ENCODE measurements at regions not wholly inside any gene's neighbourhood (a gene's known extent, or its start where the extent isn't known, plus 50 kb on each side); places are given as distances from the start of the nearest gene placed in this dataset.
"Not testable (repeated sequence)": the region's sequence is repeated elsewhere in the genome, so short reads cannot be mapped to it uniquely, and the experiment has no call there.

- no peak for DNase-seq (ENCODE audit: low read depth)
Measured at GRCh38 chr7:98774884-98775283, 94.9 kb downstream of the TMEM130 start.

- DNase-seq (ENCODE audit: low read depth), result no peak
Measured at GRCh38 chr7:98777051-98777450, 92.8 kb downstream of the TMEM130 start.

- no peak for DNase-seq (ENCODE audit: low read depth)
Measured at GRCh38 chr7:98778421-98778820, 91.4 kb downstream of the TMEM130 start.

DNA sequence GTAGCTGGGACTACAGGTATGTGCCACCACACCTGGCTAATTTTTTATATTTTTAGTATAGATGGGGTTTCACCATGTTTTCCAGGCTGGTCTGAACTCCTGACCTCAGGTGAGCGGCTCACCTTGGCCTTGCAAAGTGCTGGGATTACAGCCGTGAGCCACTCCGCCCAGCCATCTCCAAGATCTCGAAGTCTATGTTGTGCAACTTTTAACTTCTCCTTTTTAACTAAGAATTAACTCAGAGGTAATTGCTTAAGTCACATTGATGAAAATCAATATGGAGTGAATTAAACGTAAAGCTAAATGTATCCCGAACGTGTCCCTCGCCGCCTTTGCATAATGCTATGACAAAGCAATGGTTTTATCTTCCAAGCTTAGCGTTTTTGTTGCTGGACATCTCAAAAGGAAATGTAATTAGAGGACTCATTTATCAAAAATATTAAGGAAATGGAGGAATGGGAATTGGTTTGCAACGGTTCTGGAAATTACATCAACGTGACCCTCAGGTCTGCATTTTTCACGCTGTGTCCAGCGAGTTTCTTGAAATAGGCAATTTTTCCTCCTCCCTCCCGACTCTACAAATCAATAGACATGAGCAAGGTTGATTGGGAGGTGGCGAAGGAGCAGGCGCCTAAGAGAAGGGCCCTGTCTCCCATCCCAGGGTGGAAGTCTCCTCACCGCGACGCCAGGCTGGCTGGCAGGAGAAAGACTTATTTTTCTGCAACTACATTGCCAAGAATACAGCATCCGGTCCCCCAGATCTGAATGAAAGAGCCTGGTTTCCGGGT, 89.8 kb downstream of the TMEM130 start:
- no peak for DNase-seq (ENCODE audit: low read depth)

- no peak for DNase-seq (ENCODE audit: low read depth)
Measured at GRCh38 chr7:98784216-98784785, 85.5 kb downstream of the TMEM130 start.

GRCh38 chr7:98785929-98786571, 83.8 kb downstream of the TMEM130 start:
- no peak for DNase-seq (ENCODE audit: low read depth)

DNA sequence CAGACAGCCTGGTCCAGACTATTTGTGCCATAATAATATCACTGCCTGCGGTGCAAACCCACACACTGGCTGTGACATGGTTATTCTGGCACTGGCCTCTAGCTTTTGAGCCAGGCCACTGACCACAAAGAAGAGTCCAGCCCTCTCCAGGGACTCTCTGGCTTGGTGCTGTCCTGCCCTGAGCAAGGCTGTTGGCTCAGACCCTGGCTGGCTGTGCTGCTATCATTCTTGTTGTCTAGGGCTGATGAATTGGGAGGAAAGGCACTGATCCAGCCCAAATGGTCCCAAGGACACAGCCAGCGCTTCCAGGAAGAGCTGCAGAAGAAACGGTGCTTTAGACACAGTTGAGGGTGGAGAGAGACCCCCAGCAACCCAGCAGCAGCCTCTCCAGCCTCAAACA, 80.8 kb downstream of the TMEM130 start:
- no peak for DNase-seq (ENCODE audit: low read depth)

GRCh38 chr7:98794453-98794852, 75.4 kb downstream of the TMEM130 start:
- DNase-seq (ENCODE audit: low read depth), result not testable (repeated sequence)

DNA sequence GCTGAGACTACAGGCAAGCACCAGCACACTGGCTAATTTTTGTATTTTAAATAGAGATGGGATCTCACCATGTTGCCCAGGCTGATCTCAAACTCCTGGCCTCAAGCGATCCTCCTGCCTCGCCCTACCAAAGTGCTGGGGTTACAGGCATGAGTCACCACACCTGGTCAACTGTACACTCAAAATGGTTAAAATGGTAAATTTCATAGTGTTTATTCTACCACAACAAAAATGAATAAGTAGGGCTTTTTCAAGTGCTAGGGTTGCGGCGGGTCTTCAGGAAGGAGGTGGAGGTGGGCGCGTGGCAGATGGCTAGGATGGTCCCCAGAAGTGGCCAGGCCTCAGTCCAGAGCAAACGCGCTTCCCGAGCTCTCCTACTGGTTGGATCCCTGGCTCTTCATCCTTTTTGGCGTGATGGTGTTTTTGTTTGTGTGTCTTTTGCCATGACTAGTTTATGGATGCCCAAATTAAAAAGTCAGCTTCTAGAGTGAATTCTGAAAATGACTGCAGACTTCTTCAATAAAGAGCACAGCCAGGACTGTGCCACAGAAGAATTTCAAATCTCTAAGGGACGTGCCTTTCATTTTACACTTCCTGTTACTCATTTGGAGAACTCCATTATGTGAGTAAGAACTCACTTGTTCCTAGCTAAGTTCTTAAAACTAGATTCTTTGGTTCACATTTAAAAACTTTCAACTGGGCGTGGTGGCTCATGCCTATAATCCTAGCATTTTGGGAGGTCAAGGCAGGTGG, 73.9 kb downstream of the TMEM130 start:
- DNase-seq (ENCODE audit: low read depth), result no peak

All from non-pigmented ciliary epithelial cell (primary cell).